ENCODE measurements at regions not wholly inside any gene's neighbourhood (a gene's known extent, or its start where the extent isn't known, plus 50 kb on each side); places are given as distances from the start of the nearest gene placed in this dataset.

GRCh38 chr2:109694190-109694589 is 80.0 kb downstream of the SOWAHC start:
- Histone ChIP-seq H3K36me3 (no peaks in the 10 kb centered on the region), H3K9me3 (no peaks in the 10 kb centered on the region), H3K27me3 (replicated peaks in 1 of 7) (no peaks in the 10 kb centered on the region), H3K4me1 (peaks cover 0 to 48% (median 17%) of the 10 kb centered on the region in 6 donors), H3K4me3 (no peak overlapping the region), H3K27ac (peak overlapping the region in 1 of 8 donors; percentile 85)
- no peak for DNase-seq
- WGBS, 5 donors = 69 to 82% (median 75%) methylated on average over 2 of the region's 2 CpGs
- TF ChIP-seq, protein P1, sequence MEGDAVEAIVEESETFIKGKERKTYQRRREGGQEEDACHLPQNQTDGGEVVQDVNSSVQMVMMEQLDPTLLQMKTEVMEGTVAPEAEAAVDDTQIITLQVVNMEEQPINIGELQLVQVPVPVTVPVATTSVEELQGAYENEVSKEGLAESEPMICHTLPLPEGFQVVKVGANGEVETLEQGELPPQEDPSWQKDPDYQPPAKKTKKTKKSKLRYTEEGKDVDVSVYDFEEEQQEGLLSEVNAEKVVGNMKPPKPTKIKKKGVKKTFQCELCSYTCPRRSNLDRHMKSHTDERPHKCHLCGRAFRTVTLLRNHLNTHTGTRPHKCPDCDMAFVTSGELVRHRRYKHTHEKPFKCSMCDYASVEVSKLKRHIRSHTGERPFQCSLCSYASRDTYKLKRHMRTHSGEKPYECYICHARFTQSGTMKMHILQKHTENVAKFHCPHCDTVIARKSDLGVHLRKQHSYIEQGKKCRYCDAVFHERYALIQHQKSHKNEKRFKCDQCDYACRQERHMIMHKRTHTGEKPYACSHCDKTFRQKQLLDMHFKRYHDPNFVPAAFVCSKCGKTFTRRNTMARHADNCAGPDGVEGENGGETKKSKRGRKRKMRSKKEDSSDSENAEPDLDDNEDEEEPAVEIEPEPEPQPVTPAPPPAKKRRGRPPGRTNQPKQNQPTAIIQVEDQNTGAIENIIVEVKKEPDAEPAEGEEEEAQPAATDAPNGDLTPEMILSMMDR (IDR thresholded peaks at IDR 0.05 in 8 of 11, conservative IDR thresholded peaks at IDR 0.05 in 3 of 11) = no peak
- TF ChIP-seq POLR2AphosphoS5 (IDR thresholded peaks at IDR 0.05) (no peak), POLR2A (IDR thresholded peaks at IDR 0.05) (no peak)
- intact Hi-C loops (cut with DNase I; ENCODE audit: low total_unique reads) = no loop called here

DNA sequence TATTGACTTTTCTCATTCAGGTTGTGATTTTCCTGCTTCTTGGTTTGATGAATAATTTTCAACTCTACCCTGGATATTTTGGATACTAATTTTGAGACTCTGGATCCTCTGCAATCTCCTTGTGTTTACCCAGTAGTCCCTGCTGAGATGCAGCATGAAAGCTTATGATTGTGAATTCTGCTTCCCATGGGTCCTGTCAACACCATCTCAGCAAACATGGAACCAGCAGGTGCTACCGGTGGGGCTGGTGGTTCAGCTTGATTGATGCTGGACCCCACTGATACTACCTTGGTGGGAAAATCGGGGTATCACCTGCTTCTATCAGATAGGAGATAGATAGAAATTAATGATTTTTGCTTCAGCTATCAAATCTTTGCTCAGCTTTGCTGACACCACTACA is 81.1 kb downstream of the SOWAHC start:
- H3K4me1 ChIP-seq = peaks cover 0 to 47% (median 21%) of the 10 kb centered on the region in 6 donors
- intact Hi-C loops (cut with DNase I; ENCODE audit: low total_unique reads) = no loop called here
- no peak overlapping the region for H3K27ac ChIP-seq
- no peak for DNase-seq
- H3K36me3 ChIP-seq = no peaks in the 10 kb centered on the region
- WGBS, 5 donors = 86 to 93% (median 88%) methylated on average over 2 of the region's 2 CpGs
- no peak overlapping the region for H3K4me3 ChIP-seq
- no peak for TF ChIP-seq POLR2AphosphoS5 (IDR thresholded peaks at IDR 0.05)
- no peak for TF ChIP-seq POLR2A (IDR thresholded peaks at IDR 0.05)
- H3K27me3 ChIP-seq (replicated peaks in 1 of 7) = no peaks in the 10 kb centered on the region
- no peaks in the 10 kb centered on the region for H3K9me3 ChIP-seq

GRCh38 chr2:109699646-109700045 is 85.5 kb downstream of the SOWAHC start:
- no peaks in the 10 kb centered on the region for H3K9me3 ChIP-seq
- DNase-seq = no peak
- TF ChIP-seq, protein P1 (IDR thresholded peaks at IDR 0.05 in 8 of 11, conservative IDR thresholded peaks at IDR 0.05 in 3 of 11) = no peak
- TF ChIP-seq POLR2AphosphoS5 (IDR thresholded peaks at IDR 0.05) = peak in 2 of 3 donors; percentile 22 to 56
- H3K27ac ChIP-seq = peak overlapping the region in 7 of 8 donors; percentile 9 to 68 (median 58)
- no peak overlapping the region for H3K4me3 ChIP-seq
- WGBS, 5 donors = 41 to 74% (median 67%) methylated on average over 7 of the region's 7 CpGs
- no peaks in the 10 kb centered on the region for H3K36me3 ChIP-seq
- H3K27me3 ChIP-seq (replicated peaks in 1 of 7) = no peaks in the 10 kb centered on the region
- intact Hi-C loops (cut with DNase I; ENCODE audit: low total_unique reads) = no loop called here
- peaks cover 0 to 38% (median 13%) of the 10 kb centered on the region in 6 donors for H3K4me1 ChIP-seq

GRCh38 chr2:109700680-109701274 is 86.6 kb downstream of the SOWAHC start:
- peak overlapping the region in 5 of 8 donors; percentile 35 to 68 (median 64) for H3K27ac ChIP-seq
- 69 to 83% (median 73%) methylated on average over 11 of the region's 11 CpGs for WGBS, 5 donors
- no peaks in the 10 kb centered on the region for H3K27me3 ChIP-seq (replicated peaks in 1 of 7)
- no peaks in the 10 kb centered on the region for H3K36me3 ChIP-seq
- no peaks in the 10 kb centered on the region for H3K9me3 ChIP-seq
- intact Hi-C loops (cut with DNase I; ENCODE audit: low total_unique reads) = no loop called here
- H3K4me1 ChIP-seq = peaks cover 0 to 38% (median 13%) of the 10 kb centered on the region in 6 donors
- DNase-seq = no peak
- H3K4me3 ChIP-seq = no peak overlapping the region
- TF ChIP-seq POLR2AphosphoS5 (IDR thresholded peaks at IDR 0.05) (no peak), POLR2A (IDR thresholded peaks at IDR 0.05) (no peak)
- TF ChIP-seq, protein P1 (IDR thresholded peaks at IDR 0.05 in 8 of 11, conservative IDR thresholded peaks at IDR 0.05 in 3 of 11) = no peak
